ENCODE measurements at regions not wholly inside any gene's neighbourhood (a gene's known extent, or its start where the extent isn't known, plus 50 kb on each side); places are given as distances from the start of the nearest gene placed in this dataset.

DNA sequence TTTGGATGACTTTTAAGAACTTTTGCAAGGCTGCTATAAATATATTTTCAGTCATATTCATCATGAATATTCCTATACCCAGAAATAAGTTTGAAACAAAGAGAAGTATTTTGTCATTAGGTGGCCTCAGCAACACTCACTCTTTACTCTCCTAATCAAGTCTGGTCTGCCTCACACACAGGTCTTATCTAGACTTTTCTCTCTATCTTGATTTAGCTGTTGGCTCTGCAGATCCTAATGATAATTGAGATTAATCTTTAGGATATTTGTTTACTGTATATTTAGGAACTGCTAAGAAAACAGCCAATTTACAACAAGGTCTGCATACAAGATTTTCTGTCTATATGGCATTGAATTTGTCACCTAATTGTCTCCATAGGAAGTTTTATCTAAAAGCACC is 297.6 kb downstream of the PTEN start:
- FAIRE-seq (no peak), DNase-seq (ENCODE audit: insufficient read length, low spot score) (no peak)

DNA sequence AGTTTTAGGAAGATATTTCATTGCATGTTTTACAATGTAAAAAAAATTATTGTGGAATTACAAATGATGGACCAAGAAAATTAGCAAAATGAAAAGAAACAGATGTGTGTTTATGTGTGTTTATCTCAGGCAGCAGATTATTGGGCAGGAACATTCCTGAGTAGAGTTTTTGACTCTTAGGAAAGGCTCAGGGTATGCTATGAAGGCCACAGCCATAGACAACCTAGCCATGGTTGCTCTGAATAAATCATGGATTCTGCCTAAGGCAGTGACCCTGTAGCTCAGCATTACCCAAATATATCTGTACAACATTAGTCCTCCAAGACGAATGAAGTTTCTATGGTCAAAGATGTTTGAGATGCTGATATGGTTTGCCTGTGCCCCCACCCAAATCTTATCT is 298.3 kb downstream of the PTEN start:
- DNase-seq (ENCODE audit: insufficient read length, low spot score) (no peak), FAIRE-seq (peak; percentile 4)

DNA sequence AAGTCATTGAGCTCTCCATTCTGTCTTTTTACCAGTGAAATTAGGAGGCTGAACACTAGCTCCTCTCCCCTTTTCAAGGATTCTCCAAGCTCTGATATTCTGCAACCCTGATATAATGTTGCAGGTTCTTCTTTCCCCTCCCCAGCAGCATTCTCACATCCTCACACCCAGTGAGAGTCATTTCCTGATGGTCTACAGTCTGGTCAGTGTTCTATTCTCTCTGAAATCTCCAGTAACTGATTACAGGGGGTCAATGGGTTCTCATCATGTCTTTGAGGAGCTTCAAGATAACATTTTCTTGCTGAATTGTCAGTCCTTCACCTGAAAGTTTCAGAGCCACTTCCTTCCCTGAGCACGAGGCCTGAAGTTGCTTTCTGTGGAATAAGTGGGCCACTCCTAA is 299.4 kb downstream of the PTEN start:
- DNase-seq (ENCODE audit: insufficient read length, low spot score), result no peak
- FAIRE-seq, result peak; percentile 83

DNA sequence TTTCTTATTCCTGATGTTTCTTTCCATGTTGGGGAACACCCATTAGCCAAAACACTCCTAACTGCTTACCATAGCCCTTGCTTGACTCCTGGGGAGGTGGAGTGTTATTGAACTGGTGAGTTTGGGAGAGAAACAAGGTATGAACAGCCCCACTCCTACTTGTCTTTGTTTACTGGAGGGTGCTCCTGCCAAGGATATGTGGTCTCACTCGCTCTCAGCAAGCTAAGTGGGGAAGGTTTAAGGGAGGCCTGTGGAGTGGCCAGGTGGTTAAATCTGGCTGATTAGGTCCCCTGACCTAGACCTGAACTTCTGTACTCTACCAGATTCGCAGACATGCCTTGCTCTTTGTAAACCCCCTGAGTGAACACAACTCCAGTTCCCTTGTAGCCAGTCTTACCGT is 300.1 kb downstream of the PTEN start:
- FAIRE-seq (no peak), DNase-seq (ENCODE audit: insufficient read length, low spot score) (no peak)

DNA sequence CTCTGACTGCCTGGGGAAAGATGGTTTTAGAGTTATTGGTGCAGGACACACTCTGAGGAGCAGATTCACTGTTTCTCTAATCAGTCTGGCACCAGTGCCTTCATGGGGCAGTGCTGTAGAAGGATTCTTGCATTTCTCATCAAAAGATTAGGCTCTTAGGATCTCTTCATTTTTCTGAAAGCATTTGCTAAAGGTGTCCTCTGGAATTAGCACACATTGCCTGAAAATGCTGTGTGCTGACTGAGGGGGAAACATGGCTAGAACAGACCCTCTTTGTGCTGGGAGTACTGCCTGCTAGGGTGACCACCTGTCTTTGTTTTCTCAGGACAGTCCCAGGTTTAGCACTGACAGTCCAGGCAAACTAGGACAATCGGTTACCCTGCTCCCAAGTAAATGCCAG is 301.0 kb downstream of the PTEN start:
- no peak for FAIRE-seq

DNA sequence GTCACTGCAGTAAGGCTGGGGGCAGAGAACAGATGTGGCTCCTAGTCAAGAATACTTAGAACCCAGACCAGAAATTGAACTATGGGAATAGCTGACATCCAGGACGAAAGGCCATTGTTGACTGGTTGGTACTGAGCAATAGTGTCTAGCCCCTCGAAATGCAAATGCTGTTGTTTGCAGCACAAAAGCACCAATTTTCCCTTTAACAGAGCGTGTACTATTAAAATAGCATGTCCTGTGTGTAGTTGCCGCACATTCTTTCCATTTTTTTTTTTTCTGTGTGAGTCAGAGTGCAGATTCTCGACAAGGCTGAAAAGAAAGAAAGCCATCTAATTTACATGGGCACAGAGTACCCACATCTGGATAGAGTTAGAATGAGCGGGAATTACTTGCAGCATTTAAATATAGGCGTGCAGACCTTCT is 302.4 kb downstream of the PTEN start:
- DNase-seq (ENCODE audit: insufficient read length, low spot score) (no peak), FAIRE-seq (no peak)

More for the DNA sequence above, 301.0 kb downstream of the PTEN start:
- no peak for DNase-seq (ENCODE audit: insufficient read length, low spot score)

DNA sequence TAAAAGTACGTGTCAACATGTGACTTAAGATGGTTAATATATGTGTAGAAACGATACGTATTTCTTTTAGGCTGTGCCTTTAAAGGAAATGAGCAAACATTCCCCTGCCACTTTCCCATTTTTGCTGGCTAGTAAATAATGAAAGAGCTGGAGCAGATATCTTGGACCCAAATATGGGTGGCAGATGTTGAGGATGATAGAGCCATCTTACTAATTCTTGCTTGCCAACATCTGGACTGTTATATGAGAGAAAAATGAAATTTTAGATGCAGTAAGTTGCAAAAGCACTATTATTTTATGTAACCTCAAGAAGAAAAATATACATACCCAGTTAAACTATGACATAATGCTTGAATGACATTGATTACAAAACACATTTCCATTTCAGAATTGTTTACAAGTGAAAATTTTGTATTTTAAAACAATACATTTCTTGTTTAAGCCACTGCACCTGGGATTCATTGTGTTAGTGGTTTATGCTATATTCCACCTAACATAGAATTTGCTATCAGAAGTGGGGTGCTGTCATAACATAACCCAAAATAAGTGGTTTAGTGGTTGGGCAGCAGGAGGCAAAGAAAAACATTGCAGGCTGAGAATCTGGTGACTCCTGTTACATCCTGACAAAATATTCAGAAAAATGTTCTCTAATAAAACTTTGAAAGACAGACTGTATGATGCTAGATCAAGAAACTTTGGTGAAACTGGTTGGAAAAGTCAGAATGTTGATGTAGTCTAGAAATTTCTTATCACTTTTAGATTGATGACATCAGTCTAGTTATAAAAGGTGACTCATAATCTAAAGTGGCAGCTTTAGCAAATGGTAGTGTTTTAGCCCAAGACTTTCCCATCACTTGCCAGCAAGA is 305.0 kb downstream of the PTEN start:
- FAIRE-seq (peak; percentile 47), DNase-seq (ENCODE audit: insufficient read length, low spot score) (no peak)

DNA sequence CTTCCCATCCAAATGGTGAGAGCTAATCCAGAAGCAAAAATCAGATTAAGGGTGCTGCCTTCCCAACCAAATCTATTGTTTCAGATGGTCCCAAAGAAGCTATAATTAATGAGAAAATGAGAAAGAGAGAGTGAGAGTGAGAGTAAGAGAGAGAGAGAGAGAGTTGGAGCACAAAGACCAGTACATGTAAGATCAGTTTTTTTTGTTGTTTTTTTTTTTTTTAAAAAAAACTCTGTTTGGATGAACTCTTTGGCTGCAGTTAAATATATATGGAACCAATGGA is 305.6 kb downstream of the PTEN start:
- FAIRE-seq (peak; percentile 39), DNase-seq (ENCODE audit: insufficient read length, low spot score) (no peak)

DNA sequence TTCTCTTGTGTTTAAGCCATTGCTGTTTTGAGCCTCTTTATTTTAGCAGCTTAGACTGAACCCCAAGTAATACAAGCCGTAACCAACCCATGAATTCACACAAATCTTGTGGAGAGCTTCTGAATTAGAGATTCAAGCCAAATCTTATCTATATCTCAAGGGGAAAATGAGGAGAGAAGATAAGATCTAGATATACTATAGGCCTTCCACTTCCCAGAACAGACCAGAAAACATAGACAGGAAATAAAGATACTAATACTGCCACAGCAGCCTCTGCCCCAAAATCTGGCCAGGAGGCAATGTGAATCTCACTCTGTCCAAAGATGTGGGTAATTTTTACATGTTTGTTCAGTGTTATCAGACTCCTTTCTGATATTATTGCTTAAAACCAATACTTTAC is 307.2 kb downstream of the PTEN start:
- FAIRE-seq (peak; percentile 14), DNase-seq (ENCODE audit: insufficient read length, low spot score) (no peak)

DNA sequence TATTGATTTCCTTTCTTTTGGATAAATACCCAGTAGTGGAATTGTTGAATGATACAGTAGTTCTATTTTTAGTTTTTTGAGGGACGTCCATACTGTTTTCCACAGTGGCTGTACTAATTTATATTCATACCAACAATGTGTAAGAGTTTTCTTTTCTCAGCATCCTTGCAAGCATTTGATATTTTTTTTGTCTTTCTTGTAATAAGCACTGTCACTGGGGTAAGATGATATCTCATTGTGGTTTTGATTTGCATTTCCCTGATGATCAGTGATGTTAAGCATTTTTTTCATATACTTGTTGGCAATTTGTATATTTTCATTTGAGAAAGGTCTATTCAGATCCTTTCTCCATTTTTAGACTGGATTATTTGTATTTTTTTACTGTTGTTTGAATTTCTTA is 308.7 kb downstream of the PTEN start:
- FAIRE-seq, result no peak
- no peak for DNase-seq (ENCODE audit: insufficient read length, low spot score)

DNA sequence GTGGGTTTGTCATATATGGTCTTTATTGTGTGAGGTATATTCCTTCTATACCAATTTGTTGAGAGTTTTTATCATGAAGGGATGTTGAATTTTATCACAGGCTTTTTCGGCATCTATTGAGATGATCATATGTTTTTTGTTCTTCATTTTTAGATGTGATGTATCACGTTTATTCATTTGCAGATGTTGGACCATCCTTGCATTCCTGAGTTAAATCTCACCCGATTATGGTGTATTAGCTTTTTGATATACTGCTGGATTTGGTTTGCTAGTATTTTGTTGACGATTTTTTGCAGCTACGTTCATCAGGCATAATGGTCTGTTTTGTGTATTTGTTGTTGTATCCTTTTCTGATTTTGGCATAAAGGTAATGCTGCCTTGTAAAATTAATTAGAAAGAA is 311.0 kb downstream of the PTEN start:
- DNase-seq (ENCODE audit: insufficient read length, low spot score) (no peak), FAIRE-seq (peak; percentile 57)

DNA sequence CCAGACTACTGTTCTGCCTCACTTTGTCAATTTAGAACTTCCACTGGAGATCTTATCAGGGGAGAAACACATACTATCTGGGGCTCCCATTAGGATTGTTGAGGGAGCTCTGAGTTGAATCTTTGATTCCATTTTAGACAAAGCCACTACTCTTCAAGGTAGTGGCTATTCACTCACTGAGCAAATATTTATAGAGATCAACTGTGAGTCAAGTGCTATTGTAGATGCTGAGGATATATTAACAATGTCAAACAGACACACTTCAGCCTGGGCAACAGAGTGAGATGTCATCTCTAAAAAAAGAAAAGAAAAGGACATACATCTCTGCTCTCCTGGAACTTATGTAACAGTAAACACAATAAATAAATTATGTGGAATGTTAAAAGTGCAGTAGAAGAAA is 315.3 kb downstream of the PTEN start:
- FAIRE-seq, result no peak
- no peak for DNase-seq (ENCODE audit: insufficient read length, low spot score)

DNA sequence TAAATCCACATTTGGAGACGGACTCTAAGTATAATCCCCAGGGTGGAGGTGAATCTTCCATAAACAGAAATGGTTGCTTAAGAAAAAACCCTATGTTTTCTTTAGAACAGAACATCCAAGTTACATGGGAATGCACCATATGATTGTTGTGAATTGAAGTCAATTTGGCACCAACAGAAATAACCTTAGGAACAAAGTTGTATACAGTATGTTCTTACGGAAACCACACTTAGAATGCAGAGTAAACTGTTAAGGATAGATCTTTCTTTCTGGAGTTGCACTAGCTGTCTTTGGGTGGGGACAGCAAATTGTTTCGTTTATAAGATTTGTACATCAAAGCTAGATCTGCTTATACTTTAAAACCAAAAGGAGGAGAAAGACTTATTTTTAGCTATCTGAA is 316.4 kb downstream of the PTEN start:
- peak; percentile 86 for FAIRE-seq
- DNase-seq (ENCODE audit: insufficient read length, low spot score), result no peak

DNA sequence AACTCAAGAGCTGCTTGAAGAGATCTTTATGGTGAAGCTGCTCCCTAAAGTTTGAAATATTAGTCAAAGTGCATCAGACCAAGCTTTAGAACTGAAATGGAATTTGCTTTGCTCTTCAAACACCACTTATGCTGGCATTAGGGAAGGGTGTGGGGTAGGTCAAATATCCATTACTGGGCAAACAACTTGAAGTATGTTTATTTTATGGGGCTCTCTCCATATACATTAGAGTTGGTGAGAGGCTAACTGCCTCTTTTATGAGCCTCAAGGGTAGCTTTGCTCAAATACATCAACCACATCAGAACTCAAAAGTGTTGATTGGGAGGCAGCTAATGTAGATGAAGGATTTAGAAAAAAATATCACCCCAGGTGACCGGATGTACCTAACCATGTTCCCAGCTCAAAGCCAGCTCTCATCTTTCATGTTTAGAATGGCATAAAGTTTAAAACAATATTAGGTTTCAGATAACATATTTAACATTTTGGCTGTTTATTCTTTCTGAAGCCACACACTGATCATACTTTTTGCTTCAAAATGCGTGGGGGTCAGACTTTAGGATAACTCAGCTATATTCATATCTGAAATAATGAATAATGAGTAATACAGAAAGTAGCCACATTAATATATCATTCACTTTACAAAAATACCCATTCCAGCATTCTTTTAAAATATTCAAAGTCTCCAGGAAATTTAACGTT is 318.6 kb downstream of the PTEN start:
- no peak for DNase-seq (ENCODE audit: insufficient read length, low spot score)
- FAIRE-seq, result peak; percentile 39

DNA sequence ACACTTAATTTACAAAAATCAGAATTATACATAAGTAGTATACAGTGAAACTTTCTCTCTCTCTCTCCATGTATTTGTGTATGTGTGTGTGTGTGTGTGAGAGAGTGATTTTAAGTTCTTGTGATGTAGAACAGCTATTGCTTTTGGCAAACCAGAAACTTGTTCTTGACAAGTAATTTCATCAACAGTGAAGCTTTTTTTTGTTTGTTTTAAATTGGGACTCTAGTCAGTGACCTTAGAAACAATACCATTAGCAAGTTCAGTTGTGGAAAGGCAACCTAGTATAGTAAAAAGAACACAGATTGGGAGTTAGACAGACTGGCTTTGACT is 319.1 kb downstream of the PTEN start:
- peak; percentile 57 for FAIRE-seq
- DNase-seq (ENCODE audit: insufficient read length, low spot score), result no peak

DNA sequence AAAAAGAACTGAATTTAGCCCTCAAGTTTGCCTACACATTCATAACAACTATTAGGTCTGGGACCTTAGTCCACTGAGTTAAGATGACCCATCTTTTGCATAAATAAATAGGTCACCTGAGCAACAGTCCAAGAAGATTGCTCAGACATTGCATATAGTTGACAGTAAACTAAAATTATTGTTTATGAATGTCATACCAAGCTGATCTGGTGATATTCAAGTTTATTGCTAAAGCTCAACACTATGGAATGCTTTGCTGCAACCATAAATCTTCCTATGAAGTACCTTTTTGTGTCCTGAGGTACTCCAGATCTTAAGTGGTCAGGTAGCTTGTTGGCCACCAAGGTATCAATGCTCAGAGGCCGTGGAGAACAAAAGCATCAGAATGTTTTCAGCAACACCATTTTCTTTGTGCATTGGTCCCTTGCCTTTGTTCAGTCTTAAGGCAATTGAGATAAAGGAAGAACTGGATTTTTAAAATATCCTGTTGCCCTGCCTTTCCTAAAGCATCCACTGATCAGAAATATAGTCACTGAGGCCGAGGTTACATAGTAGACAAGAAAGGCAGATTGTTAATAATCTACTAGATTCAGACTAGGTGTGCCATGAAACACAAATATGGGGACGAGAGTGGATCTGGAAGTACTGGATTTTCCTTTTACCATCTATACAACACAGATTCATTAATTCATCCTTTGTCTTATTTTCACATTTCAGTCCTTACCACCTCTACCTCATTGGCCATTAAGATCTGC is 321.3 kb downstream of the PTEN start:
- FAIRE-seq (peak; percentile 21), DNase-seq (ENCODE audit: insufficient read length, low spot score) (no peak)

DNA sequence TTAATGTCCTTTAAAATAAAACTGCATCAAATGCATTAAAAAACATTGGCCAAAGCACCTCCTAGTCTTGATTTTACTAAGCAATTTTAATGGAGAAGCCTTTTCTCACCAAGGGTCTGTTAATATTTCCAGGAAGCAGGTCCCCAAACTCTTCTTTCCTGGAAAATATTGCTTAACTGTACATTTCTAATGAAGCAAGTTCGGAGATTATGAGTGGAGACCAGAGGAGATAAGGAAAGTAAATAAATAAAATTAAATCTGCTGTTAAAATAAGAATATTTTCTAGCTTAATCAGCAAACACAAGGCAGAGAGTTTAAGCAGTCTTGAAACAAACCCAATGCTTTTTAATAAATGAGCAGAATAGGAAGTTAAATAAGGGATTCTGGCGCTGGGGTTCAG is 322.4 kb downstream of the PTEN start:
- DNase-seq (ENCODE audit: insufficient read length, low spot score) (no peak), FAIRE-seq (no peak)

DNA sequence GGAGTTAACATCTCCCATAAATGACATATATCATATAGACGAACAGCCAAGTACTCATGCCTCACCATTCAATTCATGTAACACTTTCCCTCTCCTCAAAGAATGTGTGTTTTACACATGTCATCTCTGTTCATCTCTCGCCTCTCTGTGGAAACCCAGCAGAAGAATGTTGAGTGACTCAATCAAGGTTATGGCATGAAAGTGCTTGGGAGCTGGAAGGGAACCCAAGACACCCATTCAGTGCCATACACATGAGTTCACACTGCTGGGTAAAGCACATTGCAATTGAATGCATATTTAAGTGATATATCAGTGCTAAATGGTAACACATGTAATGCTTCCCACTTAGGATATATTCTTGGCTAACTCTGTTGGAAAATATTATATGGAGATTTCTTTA is 322.9 kb downstream of the PTEN start:
- DNase-seq (ENCODE audit: insufficient read length, low spot score) (no peak), FAIRE-seq (peak; percentile 54)

DNA sequence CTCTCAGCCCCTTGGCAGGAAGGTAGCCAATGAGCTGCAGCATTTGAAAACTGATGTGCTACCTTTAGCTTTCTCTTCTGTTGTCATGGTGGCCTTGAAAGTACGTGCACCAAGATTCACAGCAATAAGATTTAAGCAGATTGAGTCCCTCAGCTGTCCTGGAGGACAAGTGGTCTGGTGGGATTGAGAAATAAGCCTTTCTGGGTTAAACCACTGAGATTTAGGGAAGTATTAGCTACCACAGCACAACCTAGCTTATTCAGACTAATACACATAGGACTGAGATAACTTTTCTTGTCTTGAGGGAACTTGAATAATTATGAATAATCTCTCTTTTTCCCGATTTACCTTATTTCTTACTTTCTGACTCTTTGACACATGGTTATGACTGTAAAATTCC is 324.0 kb downstream of the PTEN start:
- peak; percentile 58 for FAIRE-seq
- DNase-seq (ENCODE audit: insufficient read length, low spot score), result no peak

DNA sequence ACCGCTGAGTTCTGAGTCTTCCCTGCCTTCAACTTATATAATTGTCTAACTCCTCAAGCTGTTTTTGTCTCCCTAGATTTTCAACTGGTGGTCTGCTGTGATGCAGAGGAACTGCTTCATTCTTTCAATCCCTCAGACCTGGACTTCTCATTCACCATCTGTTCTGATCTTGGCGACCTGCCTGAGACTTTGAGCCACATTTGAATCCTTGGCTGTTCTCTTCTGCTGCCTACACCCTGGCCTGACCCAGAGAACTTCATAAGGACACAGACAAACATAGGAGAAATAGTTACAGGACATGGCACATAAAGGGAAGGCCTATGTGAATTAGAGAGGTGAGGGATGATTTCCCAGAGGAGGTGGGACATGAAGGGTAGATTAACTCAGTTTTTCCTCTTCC is 326.7 kb downstream of the PTEN start:
- no peak for FAIRE-seq

DNA sequence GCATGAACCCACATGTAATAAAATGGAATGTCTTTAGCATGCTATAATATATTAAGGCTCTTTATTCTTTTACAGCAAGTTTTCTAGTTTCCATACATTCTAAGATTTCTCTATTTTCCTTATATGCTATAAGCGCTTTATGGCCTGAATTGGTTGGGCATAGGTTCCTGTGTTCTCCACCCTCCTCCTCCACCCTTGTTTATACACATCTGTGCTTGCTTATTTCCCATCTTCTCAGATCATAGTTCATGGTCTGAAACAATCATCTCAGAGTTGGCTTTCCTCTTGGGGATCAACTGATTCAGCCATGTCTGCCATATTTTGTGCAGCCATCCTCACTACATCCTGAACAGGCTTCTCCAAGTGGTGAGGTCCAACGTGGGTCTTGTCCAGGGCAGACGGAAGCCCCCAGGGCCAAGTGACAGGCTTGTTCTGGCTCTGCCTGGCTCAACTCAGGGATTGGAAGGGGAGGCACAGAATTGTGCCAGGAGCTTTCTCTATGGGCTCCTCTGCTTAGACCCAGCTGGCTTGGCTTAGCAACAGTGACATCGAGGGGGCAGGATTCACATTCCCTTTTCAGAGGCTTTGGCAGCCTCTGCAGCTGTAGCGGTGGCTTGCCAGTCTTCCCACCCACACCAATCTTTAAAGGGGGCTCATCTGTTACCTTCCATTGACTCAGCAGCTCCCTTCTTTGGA is 327.3 kb downstream of the PTEN start:
- DNase-seq (ENCODE audit: insufficient read length, low spot score) (no peak), FAIRE-seq (no peak)

More for the DNA sequence above, 326.7 kb downstream of the PTEN start:
- no peak for DNase-seq (ENCODE audit: insufficient read length, low spot score)
